ENCODE measurements at regions not wholly inside any gene's neighbourhood (a gene's known extent, or its start where the extent isn't known, plus 50 kb on each side); places are given as distances from the start of the nearest gene placed in this dataset.

DNA sequence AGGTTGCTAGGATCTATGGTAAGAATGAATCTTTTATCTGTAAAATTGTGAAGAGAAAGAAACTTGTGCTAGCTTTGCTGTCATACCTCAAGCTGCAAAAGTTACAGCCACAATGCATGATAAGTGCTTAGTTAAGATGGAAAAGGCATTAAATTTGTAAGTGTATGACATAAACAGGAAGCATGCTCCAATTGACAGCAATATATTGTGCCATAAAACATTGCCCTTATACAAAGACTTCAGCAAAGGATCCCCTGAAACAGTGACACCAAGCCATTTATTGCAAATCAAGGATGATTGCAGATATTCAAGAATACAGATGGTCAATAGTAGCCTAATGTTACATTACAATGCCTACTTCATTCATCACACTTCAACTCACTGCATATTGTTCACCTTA is 283.1 kb downstream of the CPS1 start:
- no peak for DNase-seq (ENCODE audit: low read depth)
- H3K4me3 ChIP-seq (ENCODE audit: low read depth, low read length), result no peak overlapping the region
- TF ChIP-seq, protein P1, sequence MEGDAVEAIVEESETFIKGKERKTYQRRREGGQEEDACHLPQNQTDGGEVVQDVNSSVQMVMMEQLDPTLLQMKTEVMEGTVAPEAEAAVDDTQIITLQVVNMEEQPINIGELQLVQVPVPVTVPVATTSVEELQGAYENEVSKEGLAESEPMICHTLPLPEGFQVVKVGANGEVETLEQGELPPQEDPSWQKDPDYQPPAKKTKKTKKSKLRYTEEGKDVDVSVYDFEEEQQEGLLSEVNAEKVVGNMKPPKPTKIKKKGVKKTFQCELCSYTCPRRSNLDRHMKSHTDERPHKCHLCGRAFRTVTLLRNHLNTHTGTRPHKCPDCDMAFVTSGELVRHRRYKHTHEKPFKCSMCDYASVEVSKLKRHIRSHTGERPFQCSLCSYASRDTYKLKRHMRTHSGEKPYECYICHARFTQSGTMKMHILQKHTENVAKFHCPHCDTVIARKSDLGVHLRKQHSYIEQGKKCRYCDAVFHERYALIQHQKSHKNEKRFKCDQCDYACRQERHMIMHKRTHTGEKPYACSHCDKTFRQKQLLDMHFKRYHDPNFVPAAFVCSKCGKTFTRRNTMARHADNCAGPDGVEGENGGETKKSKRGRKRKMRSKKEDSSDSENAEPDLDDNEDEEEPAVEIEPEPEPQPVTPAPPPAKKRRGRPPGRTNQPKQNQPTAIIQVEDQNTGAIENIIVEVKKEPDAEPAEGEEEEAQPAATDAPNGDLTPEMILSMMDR (IDR thresholded peaks at IDR 0.05; ENCODE audit: low read depth, low read length), result no peak
- no peak for TF ChIP-seq MYC (IDR thresholded peaks at IDR 0.05; ENCODE audit: low read depth, low read length)

DNA sequence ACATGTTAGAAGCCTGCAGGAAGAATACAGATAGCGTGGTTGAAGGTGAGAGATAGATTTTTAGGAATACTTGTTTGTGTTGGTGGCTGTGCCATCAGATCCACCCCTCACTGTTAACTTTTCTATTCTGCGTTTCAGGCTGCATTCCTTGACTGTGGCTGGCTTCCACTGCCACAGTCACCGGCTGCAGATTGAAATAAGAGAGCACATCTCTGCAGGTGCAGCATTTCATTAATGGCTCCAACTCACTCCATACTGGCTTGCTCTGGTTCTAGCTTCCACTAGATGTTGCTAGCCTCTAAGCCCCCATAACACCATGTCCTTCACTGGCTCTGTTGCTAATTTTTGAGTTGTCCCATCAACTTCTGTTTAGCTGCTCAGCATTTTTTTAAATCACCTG is 286.5 kb downstream of the CPS1 start:
- DNase-seq (ENCODE audit: low read depth), result no peak
- TF ChIP-seq, protein P1 (IDR thresholded peaks at IDR 0.05; ENCODE audit: low read depth, low read length), result no peak
- no peak for TF ChIP-seq MYC (IDR thresholded peaks at IDR 0.05; ENCODE audit: low read depth, low read length)
- TF ChIP-seq, protein P2, sequence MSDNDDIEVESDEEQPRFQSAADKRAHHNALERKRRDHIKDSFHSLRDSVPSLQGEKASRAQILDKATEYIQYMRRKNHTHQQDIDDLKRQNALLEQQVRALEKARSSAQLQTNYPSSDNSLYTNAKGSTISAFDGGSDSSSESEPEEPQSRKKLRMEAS (IDR thresholded peaks at IDR 0.05; ENCODE audit: low read depth, low read length), result no peak
- no peak overlapping the region for H3K4me3 ChIP-seq (ENCODE audit: low read depth, low read length)

DNA sequence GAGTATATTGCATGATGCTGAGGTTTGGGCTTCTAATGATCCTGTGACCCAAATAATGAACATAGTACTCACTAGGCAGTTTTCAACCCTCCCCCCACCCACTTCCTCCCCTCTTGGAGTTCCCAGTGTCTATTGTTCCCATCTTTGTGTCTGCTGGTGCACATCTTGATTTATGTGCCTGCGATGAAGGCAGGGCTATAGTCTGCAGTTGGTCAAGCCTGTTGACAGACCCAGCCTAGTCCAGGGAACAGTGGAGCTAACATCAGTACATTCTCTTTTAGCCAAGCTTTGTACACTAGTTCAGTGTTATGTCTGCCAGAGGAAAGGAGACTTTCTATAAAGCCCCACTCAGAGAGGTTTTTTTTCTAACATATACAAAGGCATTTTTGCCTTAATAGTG is 287.6 kb downstream of the CPS1 start:
- no peak for TF ChIP-seq MYC (IDR thresholded peaks at IDR 0.05; ENCODE audit: low read depth, low read length)
- TF ChIP-seq, protein P1 (IDR thresholded peaks at IDR 0.05; ENCODE audit: low read depth, low read length), result no peak
- no peak for TF ChIP-seq POLR2A (IDR thresholded peaks at IDR 0.05; ENCODE audit: extremely low read depth, insufficient read length)
- TF ChIP-seq, protein P2 (IDR thresholded peaks at IDR 0.05; ENCODE audit: low read depth, low read length), result no peak
- H3K4me3 ChIP-seq (ENCODE audit: low read depth, low read length), result no peak overlapping the region

DNA sequence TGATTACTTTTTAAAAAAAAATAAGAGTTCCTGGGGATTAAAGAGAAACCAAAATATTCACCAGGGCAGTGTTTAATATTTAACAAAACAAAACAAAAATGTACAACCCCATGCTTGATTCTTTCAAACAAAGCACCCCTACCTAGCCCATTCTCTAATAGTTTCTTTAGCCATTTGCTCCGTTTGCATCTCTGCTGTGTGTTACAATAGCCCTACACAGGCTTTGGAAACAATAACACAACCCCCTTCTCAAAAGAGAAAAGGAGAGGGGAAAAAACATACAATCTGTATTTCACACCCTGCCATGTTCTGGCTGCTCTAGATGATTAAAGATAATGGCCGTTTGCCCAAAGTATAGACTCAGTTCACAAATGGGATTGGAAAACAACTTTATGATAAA is 302.9 kb downstream of the CPS1 start:
- TF ChIP-seq POLR2A (IDR thresholded peaks at IDR 0.05; ENCODE audit: extremely low read depth, insufficient read length) (no peak), MYC (IDR thresholded peaks at IDR 0.05; ENCODE audit: low read depth, low read length) (no peak)
- TF ChIP-seq, protein P1 (IDR thresholded peaks at IDR 0.05; ENCODE audit: low read depth, low read length), result no peak
- TF ChIP-seq, protein P2 (IDR thresholded peaks at IDR 0.05; ENCODE audit: low read depth, low read length), result no peak
- no peak overlapping the region for H3K4me3 ChIP-seq (ENCODE audit: low read depth, low read length)

More for the DNA sequence above, 287.6 kb downstream of the CPS1 start:
- DNase-seq (ENCODE audit: low read depth), result no peak

DNA sequence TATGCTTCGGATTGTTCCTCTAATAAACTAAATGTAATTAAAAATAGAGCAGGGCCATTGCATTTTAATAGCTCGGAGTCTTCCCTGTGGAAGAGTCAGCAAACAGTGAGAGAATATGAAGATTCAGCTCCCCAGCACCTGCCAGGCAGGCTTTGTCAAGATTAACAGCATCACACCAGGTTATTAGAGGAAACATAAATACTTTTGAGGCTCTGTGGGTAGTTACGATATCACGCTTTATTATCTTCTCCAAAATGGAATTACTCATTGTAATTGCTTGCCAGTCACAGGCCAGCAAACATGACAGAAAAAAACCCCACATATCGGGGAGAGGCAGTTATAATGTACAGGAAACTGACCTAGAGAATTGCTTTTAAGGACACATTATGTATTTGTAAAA is 303.9 kb downstream of the CPS1 start:
- no peak overlapping the region for H3K4me3 ChIP-seq (ENCODE audit: low read depth, low read length)
- no peak for DNase-seq (ENCODE audit: low read depth)
- TF ChIP-seq, protein P2 (IDR thresholded peaks at IDR 0.05; ENCODE audit: low read depth, low read length), result no peak
- TF ChIP-seq, protein P1 (IDR thresholded peaks at IDR 0.05; ENCODE audit: low read depth, low read length), result no peak
- TF ChIP-seq POLR2A (IDR thresholded peaks at IDR 0.05; ENCODE audit: extremely low read depth, insufficient read length) (no peak), MYC (IDR thresholded peaks at IDR 0.05; ENCODE audit: low read depth, low read length) (no peak)

More for the DNA sequence above, 302.9 kb downstream of the CPS1 start:
- DNase-seq (ENCODE audit: low read depth), result no peak

DNA sequence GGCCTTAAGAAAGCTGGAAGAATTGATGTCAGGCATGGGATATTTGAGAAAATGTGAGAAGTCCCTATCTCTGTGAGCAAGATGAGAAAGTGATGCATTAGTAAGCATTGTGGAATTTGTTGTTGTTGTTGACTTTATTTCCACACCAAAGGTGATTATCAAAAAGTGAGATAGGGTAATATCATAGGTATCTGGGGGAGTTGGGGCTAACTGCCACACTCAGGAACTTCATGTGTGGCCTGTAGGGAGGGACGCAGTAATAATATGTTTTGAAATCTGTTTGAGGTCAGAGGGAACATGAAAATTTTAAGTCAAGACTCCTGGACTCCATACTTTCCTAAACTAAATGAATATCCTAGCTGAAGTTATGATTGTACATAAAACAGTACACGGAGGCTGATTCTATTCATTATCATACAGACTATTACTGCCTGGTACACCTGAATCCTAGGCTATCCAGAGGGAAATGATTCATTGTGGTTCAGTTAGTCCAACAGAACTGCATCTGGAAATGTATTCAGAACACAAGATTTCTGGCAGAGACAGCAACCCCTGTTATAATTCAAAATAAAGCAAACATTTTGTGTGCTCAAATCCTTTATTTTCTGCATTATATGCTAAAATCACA is 304.8 kb downstream of the CPS1 start:
- TF ChIP-seq MYC (IDR thresholded peaks at IDR 0.05; ENCODE audit: low read depth, low read length) (no peak), POLR2A (IDR thresholded peaks at IDR 0.05; ENCODE audit: extremely low read depth, insufficient read length) (no peak)
- TF ChIP-seq, protein P2 (IDR thresholded peaks at IDR 0.05; ENCODE audit: low read depth, low read length), result no peak
- TF ChIP-seq, protein P1 (IDR thresholded peaks at IDR 0.05; ENCODE audit: low read depth, low read length), result no peak
- no peak for DNase-seq (ENCODE audit: low read depth)
- no peak overlapping the region for H3K4me3 ChIP-seq (ENCODE audit: low read depth, low read length)

All from NB4 (cell line).